Stimulated activated CD4-positive, alpha-beta T cell treated with anti-CD3 and anti-CD28 coated beads, Interleukin-1b, Interleukin-23, amount 100 ng/mL, for 1 hour (primary cell): ENCODE measurements at regions not wholly inside any gene's neighbourhood (a gene's known extent, or its start where the extent isn't known, plus 50 kb on each side); places are given as distances from the start of the nearest gene placed in this dataset.

Source experiments
- DNase-seq, 2 donors: peaks; one replicate each; pipeline ENCODE4 v3.0.0-alpha.2; 2020; ENCODE audit warnings: low read depth in 2 of 2

DNA sequence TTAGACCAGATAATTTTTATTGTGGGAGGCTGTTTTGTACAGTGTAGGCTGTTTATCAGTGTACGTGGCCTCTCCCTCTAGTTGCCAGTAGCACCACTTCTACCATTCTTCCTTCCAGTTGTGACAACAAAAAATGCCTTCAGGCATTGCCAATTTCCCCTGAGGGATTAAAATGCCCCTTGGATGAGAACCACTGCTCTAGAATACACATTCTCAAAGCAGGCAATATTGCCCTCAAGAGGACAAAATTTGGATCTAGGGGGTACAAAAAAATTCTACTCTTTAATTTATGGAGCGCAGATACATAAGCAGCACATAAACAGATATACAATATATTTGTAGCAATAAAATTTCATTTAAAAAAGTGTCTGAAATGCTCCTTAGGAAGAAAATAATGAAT, 674.6 kb downstream of the PTPRC start:
- no peak for DNase-seq

DNA sequence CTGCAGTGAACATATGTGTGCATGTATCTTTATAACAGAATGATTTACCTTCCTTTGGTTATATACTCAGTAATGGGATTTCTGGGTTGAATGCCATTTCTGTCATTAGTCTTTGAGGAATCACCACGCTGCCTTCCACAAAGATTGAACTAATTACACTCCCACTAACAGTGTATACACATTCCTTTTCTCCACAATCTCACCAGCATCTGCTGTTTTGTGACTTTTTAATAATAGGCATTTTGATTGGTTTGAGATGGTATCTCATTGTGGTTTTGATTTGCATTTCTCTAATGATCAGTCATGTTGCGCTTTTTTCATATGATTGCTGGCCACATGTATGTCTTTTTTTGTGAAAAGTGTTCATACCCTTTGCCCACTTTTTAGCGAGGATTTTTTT, 680.5 kb downstream of the PTPRC start:
- DNase-seq = no peak

DNA sequence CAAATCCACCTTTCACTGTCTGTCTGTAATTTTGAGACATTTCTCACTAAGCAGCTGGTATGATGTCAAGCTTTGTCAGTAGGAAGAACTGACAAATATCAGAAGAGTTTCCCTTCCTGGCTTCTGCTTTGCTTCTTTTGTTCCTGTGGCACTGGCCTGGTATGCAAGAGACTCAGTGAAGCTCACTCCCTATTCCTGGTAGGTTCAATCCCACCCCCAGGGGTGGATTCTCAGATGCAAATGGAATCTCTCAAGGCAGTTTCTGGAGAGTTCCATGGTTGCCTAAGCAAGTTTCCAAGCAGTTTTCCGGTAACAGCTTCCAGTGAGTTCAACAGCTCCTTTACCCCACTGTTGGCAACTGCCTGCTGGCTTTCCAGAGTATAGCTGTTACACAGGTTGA, 683.4 kb downstream of the PTPRC start:
- DNase-seq = no peak

DNA sequence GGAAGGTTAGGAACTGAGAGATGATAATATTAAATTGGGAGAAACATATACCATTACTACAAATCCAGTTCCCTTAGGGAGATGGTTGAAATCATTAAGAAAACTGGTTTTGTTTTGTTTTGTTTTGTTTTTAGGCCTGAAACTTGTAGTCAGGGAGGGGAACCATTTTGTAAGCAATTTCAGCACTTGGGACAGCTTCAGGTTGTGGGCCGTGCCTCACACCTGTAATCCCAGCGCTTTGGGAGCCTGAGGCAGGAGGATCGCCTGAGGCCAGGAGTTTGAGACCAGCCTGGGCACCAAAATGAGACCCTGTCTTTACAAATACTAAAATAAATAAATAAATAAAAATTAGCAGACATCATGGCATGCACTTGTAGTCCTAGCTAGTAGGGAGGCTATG, 694.3 kb upstream of the NR5A2 start:
- DNase-seq = no peak

DNA sequence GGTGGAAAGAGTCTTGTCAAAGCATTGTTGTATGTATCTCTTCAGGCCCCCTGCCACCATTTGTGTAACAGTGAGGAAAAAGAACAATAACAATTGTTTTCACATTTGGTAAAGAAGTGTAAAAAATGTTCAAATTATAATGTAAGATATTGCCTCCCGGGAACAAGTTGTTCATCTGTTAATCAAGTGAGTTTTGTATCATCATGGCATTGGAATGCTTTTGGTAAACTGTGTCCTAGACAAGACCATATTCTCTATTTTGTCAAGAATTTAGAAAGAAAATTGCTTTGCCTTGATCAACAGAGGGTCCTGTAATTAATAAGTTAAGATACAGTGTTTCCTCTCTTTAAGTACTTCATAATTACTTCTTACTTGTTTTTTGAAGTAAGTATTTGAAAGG, 692.0 kb upstream of the NR5A2 start:
- no peak for DNase-seq

GRCh38 chr1:199336745-199337640, 690.5 kb upstream of the NR5A2 start:
- DNase-seq = no peak

DNA sequence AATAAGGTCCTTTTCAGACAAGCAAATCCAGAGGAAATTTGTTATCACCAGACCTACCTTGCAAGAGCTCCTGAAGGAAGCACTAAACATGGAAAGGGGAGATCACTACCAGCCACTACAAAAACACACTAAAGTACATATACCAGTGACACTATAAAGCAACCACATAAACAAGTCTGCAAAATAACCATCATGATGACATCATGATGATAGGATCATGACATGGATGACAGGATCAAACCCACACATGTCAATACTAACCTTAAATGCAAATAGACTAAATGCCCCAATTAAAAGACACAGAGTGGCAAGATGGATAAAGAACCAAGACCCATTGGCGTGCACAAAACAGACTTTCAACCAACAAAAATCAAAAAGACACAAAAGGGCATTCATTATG, 688.8 kb upstream of the NR5A2 start:
- DNase-seq = no peak

DNA sequence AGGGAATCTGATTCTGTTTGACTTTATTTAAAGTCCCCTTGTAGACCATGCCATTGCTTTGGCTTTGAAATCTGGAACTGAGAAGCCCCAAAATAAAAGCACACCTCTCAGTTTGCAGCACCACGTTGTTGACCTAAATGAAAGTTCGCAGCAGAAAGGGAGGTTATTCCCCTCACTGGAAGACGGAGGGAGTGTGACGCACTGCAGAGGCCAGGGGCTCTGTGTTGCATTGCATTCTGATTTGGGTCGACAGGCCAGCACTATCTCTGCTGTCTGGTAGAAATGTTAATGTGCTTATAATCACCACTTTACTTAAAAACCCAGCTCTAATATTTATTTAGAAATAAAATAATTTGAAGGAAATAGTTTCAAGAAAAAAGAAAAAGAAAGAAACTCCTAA, 675.2 kb upstream of the NR5A2 start:
- DNase-seq = no peak

GRCh38 chr1:199353906-199354305, 673.6 kb upstream of the NR5A2 start:
- no peak for DNase-seq

GRCh38 chr1:199356561-199356960, 670.9 kb upstream of the NR5A2 start:
- DNase-seq = no peak

GRCh38 chr1:199357599-199357998, 669.9 kb upstream of the NR5A2 start:
- DNase-seq = no peak

DNA sequence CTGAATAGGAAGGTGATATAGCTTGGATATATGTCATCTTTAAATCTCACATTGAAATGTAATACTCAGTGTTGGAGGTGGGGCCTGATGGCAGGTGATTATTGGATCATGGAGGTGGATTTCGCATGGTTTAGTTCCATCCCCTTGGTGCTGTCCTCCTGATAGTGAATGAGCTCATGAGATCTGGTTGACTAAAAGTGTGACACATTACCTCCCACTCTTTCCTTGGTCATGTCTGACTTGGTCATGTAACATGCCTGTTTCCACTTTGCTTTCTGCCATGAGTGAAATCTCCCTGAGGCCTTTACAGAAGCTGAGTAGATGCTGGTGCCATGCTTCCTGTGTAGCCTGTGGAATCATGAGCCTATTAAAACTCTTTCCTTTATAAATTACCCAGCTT, 664.5 kb upstream of the NR5A2 start:
- DNase-seq = no peak

DNA sequence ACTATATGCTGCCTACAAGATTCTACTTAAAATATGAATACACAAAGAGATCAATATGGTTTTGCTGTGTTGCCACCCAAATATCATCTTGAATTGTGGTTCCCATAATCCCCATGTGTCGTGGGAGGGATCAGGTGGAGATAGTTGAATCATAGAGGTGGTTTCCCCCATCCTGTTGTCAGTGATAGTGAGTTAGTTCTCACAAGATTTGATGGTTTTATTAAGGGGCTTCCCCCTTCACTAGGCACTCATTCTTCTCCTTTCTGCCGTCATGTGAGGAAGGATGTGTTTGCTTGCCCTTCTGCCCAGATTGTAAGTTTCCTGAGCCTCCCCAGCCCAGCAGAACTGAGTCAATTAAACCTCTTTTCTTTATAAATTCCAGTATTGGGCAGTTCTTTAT, 654.4 kb upstream of the NR5A2 start:
- no peak for DNase-seq

DNA sequence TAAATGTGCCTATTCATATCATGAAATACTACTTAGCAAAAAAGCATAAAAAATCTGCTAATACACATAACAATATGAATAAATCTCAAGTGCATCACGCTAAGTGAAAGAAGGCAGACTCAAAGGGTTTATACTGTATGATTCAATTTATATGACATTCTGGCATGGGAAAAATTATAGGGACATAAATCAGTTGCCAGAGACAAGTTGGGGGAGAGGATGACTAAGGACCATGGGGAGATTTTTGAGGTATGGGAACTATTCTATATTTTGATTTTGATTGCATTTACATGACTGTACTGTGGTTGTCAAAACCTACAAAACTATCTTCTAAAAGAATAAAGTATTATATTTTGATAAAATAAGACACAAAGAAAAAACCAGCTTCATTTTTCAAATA, 650.3 kb upstream of the NR5A2 start:
- DNase-seq = no peak

DNA sequence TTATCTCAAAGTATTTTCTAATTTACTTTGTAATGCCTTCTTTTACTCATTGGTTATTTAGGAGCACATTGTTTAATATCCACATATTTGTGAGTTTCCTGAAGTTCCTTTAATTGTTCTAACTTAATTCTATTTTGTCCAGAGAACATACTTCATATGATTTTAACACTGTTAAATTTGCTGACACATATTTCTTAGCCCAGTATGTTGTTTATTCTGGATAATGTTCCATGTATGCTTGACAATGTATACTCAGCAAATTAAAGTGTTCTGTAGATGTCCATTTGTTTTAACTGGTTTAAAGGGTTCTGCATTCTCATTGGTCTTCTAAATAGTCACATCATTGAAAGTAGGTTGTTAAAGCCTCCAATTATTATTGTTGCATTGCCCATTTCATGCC, 643.7 kb upstream of the NR5A2 start:
- DNase-seq = no peak

DNA sequence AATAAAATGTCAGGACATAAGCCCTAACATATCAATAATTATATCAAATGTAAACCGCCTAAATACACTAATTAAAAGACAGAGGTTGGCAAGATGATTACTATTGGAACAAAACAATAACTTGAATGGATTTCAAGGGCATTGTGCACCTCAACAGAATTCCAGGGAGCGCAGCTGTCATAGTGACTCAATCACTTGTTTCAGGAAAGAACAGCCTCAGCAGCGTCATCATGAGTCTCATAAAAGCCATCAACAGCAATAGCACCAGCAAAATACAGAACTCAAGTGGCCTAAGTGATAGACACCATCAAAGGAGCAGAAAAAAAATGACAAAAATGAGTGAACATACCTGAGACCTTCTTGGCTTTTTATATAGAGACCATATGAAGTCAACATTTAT, 632.7 kb upstream of the NR5A2 start:
- DNase-seq = no peak

DNA sequence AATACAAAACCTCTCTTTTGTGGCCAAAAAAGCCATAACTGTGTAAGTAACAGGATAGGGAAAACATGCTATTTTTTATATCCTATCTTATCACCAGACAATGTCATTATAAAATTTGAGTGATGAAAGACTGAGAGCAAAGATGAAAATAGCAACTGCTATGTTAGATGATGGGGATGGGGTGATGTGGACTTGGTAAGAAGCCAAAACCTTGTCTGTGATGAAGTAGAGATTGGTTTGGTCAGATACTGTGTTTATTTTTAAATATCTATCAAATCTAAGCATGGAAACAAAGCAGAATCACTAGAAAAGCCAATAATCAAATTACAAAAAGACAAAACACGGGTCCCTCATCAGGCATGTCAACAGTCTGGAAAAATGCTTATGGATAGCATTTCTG, 631.1 kb upstream of the NR5A2 start:
- DNase-seq = no peak

GRCh38 chr1:199399996-199400724, 627.4 kb upstream of the NR5A2 start:
- DNase-seq = no peak

DNA sequence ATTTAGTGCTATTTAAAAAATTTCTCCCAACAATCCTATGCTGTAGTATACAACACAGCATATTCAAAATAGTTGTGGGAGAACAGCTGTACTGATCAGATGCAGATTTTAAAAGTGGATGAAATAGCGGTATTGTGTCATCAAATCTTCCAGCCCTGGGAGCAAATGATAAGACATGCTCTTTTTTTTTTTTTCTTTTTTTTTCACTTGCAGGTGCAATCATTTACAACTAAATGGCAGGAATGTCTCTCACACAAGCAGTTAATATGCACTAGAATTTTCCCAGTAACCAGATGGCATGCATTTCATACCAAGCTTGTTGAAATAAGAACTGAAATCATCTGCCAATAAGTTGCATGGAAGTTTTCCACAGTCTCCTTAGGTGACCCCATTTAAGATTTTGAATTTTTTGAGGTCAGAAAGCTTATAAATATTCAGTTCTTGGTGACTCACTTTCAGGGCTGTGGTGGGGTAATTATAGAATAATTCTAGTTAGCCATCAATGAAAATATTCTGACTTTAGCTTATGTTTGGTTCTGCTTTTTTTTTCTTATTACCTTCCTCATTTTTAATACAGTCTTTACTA, 623.9 kb upstream of the NR5A2 start:
- DNase-seq = no peak

DNA sequence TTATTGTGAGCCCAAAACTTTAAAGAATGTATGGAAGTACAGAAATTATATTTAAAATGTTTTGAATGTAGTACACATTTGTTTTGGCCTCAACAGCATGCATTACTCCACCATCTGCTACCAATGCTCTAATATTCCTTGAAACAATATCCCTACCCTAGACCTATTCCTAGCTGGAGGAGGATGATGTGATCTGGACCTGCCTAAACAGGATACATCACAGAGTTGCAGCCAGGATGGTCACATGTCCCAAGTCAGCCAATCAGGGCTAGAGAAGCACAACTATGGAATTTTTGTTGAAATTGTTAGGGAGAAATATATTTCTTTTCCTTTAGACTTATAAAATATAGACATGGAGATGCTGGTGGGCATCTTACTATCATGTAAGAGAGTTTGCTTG, 623.3 kb upstream of the NR5A2 start:
- DNase-seq = no peak

DNA sequence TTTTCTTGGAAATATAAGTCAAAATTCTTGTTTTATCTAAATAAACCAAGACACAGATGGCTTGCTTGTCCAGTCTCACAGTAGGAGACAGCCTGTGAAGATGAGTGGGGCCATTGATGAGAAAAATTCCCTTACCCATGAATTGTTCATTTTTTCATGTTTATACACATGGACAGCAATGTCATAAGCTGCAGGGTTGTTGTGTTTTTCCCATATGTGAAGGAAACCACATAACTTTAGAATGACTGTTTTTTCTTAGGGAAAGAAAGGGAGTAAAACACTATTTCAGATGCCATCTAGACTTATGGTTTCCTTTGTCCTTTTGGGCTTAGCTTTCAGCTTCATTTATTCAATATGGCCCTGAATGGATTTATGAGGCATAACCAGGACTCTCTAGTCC, 622.5 kb upstream of the NR5A2 start:
- DNase-seq = no peak

- no peak for DNase-seq
Observed at GRCh38 chr1:199405634-199406196, 621.8 kb upstream of the NR5A2 start.

- no peak for DNase-seq
Observed at GRCh38 chr1:199410462-199410861, 617.0 kb upstream of the NR5A2 start.
